ENCODE measurements at regions not wholly inside any gene's neighbourhood (a gene's known extent, or its start where the extent isn't known, plus 50 kb on each side); places are given as distances from the start of the nearest gene placed in this dataset.
A peak's percentile ranks its signal among the peaks of the same experiment; 100 is the strongest.

DNA sequence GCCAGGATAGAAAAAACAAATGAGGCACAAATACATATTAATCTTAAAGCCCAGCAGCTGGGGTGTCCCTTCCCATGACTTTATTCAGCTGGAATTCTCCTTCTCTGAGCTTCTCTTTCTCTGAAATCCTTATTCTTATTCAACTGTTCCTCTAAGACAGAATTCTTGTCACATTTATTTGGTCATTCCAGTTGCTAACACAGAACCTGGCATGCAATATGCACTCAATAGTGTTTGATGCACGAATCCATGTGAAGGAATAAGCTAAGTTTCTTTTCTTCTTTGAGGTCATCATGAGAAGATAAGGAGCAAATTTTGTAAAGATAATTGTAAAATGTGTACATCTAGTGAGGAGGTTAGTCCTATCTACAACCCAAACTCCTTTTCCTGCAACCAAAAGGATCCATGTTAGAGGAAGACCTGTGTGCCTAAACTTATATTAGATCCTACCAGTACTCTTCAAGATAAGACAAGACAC, 154.2 kb upstream of the KCNMB2 start:
- no peak overlapping the region for H3K4me3 ChIP-seq (replicated peaks; ENCODE audit: low read depth, low read length)
- peak; percentile 26 for DNase-seq (ENCODE audit: low read depth)
- TF ChIP-seq, protein P1, sequence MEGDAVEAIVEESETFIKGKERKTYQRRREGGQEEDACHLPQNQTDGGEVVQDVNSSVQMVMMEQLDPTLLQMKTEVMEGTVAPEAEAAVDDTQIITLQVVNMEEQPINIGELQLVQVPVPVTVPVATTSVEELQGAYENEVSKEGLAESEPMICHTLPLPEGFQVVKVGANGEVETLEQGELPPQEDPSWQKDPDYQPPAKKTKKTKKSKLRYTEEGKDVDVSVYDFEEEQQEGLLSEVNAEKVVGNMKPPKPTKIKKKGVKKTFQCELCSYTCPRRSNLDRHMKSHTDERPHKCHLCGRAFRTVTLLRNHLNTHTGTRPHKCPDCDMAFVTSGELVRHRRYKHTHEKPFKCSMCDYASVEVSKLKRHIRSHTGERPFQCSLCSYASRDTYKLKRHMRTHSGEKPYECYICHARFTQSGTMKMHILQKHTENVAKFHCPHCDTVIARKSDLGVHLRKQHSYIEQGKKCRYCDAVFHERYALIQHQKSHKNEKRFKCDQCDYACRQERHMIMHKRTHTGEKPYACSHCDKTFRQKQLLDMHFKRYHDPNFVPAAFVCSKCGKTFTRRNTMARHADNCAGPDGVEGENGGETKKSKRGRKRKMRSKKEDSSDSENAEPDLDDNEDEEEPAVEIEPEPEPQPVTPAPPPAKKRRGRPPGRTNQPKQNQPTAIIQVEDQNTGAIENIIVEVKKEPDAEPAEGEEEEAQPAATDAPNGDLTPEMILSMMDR (IDR thresholded peaks at IDR 0.05; ENCODE audit: low read length, missing control alignments): no peak

DNA sequence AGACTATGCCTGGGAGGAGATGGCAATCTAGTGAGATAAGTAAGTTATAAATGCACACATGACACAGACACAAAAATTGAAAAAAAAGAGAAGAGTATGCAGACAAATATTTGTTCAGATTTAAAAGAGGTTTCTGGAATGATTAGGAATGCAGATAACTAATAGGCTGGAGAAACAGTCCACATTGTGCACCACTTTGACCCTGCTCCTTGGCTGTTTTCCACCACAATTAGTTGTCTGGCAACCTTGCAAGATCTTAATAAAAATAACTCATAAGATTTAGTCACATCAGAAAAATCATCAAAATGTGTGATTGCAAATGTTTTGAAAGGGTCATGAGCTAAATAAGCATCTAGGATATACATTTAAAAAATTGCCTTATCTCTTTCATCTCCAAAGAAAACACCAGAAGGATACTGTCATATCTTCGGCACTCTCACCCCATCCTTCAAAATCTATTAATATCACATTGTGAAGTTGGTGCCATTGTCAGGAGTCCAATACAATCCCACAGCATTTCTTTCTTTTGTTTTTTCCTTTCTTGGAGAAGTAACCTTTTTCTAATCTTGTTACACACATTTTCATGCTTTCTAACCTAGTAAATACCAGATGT, 153.7 kb upstream of the KCNMB2 start:
- DNase-seq (ENCODE audit: low read depth): peak; percentile 77
- TF ChIP-seq, protein P1 (IDR thresholded peaks at IDR 0.05; ENCODE audit: low read length, missing control alignments): no peak
- no peak overlapping the region for H3K4me3 ChIP-seq (replicated peaks; ENCODE audit: low read depth, low read length)

DNA sequence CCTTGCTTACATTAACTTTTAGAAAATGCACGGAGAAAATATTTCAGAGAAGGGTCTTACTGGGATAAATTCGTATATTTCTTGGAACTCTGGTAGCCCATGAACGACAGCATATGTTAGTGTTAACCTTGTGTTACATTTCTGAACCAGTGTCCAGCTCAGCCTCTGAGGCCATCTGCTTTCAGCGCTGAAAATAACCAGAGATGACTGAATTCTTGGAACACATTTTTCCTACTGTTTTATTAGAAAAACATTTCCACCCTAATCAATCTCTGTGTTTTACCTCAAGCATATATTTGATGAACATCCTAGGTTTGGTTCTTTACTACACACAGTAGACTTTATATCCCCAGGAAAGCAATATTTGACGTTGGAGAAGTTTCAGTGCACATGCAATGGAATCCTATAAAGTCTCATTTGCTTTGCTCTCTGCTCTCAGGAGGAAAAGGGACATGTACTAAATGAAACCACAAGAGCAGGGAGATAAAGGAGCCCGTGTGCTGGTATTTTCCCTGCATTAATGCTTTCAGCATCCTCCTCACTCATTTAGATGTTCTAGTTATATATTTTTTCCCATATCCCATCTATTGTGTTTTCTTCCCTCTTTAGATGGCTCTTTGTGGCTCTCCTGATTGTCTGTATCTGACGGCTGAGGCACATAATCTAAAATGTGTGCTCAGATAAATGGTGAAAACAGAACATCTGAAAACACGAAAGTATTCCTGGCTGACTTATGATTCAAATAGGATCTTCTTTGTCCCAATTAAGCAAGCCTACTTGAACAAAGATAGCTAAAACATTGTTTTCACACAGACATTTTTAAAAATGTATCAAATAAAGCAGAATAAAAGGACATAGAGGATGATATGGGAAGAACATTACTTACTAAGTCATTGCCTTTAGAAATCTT, 151.7 kb upstream of the KCNMB2 start:
- DNase-seq (ENCODE audit: low read depth): peak; percentile 30
- TF ChIP-seq, protein P1 (IDR thresholded peaks at IDR 0.05; ENCODE audit: low read length, missing control alignments): peak; percentile 13
- H3K4me3 ChIP-seq (replicated peaks; ENCODE audit: low read depth, low read length): no peak overlapping the region

DNA sequence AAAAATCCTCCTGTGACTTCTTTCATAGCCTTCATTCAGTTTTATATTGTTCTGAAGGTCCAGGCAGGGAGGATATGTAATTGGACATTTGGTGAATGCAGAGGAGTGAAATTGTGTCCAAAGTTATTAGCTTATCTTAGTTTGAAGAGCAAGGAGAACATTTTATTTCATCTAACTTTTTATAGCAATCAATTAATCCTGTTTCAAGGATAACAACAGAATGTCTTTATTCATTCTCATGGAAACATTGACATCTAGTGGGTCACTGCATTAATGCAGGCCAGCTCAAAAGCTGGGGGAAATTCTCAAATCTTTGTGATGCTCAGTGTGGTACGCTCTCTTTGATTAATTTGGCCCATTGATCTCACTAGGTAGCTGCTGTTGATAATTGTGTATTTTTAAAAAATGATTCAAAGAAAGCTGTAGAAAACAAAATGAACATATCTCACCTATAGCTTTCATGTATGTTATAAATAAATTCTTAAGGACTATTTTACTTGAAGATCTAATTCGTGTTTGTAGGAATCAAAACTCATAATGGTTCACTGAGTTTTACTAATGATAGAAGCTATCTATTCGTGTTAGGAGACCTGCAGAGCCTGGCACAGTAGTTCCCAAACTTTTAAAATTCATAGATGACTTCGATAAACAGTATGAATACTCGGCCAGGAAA, 150.8 kb upstream of the KCNMB2 start:
- TF ChIP-seq, protein P1 (IDR thresholded peaks at IDR 0.05; ENCODE audit: low read length, missing control alignments): peak; percentile 86
- no peak overlapping the region for H3K4me3 ChIP-seq (replicated peaks; ENCODE audit: low read depth, low read length)
- peak; percentile 66 for DNase-seq (ENCODE audit: low read depth)

DNA sequence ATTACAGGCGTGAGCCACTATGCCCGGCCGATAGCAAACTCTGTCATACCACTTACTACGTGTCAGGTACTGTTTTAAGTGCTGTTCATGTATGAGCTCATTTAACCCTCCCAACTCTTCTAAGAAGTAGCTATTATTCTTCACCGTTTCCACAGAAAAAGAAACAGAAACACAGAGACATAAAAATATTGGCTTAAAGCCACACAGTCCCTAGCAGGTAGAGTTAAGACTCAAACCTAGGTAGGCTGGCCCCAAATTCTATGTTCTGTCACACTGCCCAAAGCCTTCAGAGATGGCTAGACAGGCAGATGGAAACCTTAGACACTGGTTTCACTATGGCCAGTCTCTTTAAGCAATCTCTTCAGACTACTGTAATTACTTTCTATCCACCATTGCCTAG, 149.8 kb upstream of the KCNMB2 start:
- no peak for DNase-seq (ENCODE audit: low read depth)
- H3K4me3 ChIP-seq (replicated peaks; ENCODE audit: low read depth, low read length): no peak overlapping the region
- TF ChIP-seq, protein P1 (IDR thresholded peaks at IDR 0.05; ENCODE audit: low read length, missing control alignments): no peak

DNA sequence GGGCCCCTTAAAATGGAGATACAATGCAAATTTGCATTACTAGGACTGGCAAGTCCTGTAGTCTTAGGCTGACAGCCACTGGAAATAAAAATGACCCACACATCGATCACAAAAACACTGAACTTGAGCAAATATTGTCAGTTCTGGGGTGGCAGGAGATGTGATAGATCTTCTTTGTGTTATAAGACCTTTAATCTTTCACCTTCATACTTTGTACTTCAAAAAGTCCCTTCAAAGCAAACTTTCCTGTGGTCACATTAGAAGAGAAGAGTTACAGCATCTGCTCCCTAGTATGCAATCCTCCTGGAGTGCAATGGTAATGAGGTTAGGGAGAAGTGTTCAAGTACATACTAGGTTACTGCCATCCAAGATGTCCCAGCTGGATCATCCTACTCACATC, 149.4 kb upstream of the KCNMB2 start:
- TF ChIP-seq, protein P1 (IDR thresholded peaks at IDR 0.05; ENCODE audit: low read length, missing control alignments): no peak
- no peak for DNase-seq (ENCODE audit: low read depth)
- no peak overlapping the region for H3K4me3 ChIP-seq (replicated peaks; ENCODE audit: low read depth, low read length)

Measured in fibroblast of pulmonary artery (primary cell).